GM19455 (cell line): ENCODE measurements at regions not wholly inside any gene's neighbourhood (a gene's known extent, or its start where the extent isn't known, plus 50 kb on each side); places are given as distances from the start of the nearest gene placed in this dataset.
A peak's percentile ranks its signal among the peaks of the same experiment; 100 is the strongest.

Experiments used
- ATAC-seq: cut with Tn5 transposase; IDR thresholded peaks from one replicate; pipeline ENCODE4 v1.9.1; 2021; ENCODE audit not compliant: unreplicated experiment

- no peak for ATAC-seq
Measured at GRCh38 chr9:107919263-107919662, 429.7 kb upstream of the KLF4 start.

DNA sequence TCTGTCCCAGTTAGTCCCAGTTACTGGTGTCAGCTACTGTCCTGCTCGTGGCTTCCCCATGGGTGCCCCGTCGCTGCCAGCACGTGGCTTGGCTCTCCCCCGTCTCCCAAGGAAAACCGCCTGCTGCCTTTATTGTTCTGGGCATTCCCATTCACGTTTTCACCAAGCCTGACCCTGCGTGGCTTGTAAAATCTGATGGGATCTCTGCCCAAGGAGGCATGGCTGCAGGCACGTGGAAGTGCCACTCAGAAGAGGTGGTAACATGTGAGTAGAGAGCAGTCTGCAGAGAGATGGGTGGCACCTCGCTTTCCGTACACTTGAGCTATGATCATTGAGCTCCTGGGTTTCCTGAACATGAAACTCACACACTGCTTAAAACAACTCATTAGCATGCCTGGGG, 429.2 kb upstream of the KLF4 start:
- ATAC-seq, result no peak

DNA sequence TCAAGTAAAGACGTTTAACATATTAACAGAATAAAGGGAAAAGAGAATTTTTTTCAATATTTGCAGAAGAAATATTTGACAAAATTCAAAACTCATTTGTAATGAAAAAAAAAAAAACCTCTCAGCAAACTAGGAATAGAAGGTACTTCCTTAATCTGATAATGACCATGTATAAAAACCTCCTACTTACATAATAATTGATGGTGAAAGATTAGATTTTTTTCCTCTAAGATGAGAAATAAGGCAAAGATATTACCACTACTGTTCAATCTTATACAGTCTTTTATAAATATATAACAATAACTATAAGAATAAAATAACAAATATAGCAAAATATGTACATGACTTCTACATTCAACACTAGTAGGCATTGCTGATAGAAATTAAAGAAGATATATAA, 424.6 kb upstream of the KLF4 start:
- no peak for ATAC-seq

GRCh38 chr9:107907715-107908114, 418.1 kb upstream of the KLF4 start:
- ATAC-seq, result no peak

DNA sequence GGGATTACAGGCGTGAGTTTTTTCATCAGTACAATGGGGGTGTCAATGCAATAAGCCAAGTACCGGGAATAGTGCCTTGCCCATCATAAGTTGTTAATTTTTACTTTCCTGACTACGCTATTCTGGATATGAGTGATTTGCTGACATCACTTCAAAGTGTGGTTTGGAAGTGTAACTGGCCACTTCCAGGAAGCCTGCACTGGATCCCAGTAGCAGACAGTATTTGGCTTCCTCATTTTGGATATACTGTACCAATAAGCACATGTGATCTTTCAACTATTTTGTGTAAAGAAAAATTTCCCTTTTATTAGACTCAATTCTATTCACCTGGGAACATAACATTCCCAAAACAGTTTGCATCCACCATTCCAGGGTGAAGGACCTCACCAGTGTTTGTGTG, 417.7 kb upstream of the KLF4 start:
- no peak for ATAC-seq

- ATAC-seq, result no peak
Measured at GRCh38 chr9:107906074-107906473, 416.5 kb upstream of the KLF4 start.

- no peak for ATAC-seq
Measured at GRCh38 chr9:107905308-107906020, 415.9 kb upstream of the KLF4 start.

- ATAC-seq, result no peak
Measured at GRCh38 chr9:107899961-107900330, 410.4 kb upstream of the KLF4 start.

DNA sequence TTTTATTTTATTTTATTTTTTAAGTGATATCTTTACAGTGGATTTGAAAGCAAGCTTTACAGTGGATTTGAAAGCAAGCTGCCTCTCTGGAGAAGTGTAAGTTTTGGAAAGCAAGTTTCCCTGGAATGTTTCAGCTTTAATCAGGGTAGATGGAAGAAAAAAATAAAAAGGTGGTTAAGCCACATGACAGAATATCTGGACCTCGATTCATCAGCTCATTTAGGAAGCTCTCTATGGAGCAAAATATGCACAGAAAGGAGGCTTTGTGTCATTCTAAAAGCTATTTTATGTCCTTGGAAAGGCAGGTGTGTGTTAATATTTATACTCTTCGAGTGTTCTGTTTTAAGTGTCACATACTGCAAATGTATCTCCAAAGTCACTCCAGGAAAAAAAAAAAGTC, 409.2 kb upstream of the KLF4 start:
- ATAC-seq, result no peak

DNA sequence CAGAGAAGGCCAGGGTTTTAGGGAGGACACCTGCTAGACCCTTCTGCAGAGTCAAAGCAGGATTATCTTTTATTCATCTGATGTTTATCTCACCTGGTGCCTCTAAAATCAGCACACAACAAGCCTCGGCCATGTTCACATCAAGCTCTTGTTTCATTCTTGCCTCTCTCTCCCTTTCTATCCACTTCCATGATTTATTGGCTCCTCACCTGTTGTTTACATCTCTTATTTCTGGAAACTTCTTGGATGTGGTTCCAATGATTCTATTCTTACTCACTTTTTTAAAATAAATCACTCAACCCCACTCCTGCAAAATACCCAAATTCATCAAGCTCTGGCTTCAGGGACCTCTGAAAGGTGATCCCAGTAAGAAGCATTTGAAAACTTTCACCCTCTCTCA, 407.0 kb upstream of the KLF4 start:
- no peak for ATAC-seq

GRCh38 chr9:107895501-107896001, 406.0 kb upstream of the KLF4 start:
- ATAC-seq, result no peak

GRCh38 chr9:107894572-107895261, 405.1 kb upstream of the KLF4 start:
- ATAC-seq, result no peak

- no peak for ATAC-seq
Measured at GRCh38 chr9:107890921-107891465, 401.4 kb upstream of the KLF4 start.

GRCh38 chr9:107888773-107889227, 399.2 kb upstream of the KLF4 start:
- ATAC-seq, result no peak

DNA sequence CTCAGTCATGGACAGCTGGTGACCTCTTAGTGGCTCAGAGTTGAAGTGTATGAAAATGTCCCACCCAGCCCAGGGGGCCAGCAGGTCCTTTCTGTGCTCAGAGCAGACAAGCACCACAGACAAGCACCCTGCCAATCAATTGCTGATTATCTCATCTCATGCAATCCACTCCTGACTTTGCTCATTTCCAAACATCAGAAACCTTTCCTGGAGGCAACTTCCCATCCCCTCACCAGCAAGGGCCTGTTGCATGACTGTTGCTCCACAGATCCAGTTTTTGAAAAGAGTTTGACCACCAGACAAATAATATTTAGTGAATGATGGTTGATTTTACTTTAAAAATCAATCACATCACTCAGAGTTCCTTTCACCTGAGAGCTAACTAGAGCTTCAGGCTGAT, 397.3 kb upstream of the KLF4 start:
- ATAC-seq, result no peak

GRCh38 chr9:107883496-107884124, 394.0 kb upstream of the KLF4 start:
- peak; percentile 89 for ATAC-seq

DNA sequence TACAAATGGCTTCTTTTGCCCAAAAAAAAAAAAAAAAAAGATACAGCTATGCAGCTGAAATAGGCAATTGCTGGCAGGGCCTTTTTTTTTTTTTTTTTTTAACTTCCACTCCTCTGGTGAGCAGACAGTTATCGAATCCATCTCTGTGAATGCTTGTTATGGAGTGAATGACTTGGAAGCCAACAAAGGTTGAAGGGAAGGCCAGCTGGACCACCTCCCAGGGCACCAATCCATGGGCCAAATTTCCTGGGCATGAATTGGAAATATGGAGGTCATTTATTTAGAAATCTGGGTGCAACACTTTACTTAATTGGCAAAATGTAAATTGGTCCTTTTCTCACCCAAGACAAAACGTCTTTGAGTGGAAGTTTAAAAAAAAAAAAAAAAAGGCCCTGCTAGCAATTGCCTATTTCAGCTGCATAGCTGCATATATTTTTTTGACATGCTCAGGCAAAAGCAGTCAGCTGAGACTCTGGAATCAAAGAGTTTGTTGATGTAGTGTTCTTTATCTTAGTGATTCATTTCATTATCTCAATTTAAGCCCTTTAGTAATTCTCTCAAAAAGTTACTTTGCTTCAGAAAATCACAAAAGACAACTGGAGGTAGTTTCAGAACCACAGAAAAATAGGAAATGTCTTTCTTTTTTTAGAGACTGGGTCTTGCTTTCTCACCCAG, 392.2 kb upstream of the KLF4 start:
- ATAC-seq, result no peak

DNA sequence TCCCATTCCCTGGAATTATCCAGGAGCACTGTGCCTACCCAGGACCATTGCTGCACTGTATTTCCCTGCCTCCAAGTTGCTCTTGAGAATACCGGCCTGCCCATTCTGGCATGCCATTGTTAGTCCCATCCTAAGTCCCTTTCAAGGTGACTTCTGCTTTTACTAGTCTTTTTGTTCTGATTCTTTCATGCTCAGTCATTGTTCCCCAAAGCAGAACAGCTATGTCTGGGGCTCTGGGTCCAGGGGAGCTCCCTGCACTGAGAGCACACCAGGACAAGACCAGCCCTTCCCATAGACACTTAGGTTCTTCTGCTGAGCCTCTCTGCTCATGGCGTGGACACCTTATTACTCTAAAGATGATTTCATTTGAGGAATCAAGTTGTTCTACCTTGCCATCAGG, 388.9 kb upstream of the KLF4 start:
- no peak for ATAC-seq

- ATAC-seq, result peak; percentile 55
Measured at GRCh38 chr9:107875571-107875980, 386.0 kb upstream of the KLF4 start.

- peak; percentile 72 for ATAC-seq
Measured at GRCh38 chr9:107874591-107875369, 385.2 kb upstream of the KLF4 start.
